ENCODE measurements at regions not wholly inside any gene's neighbourhood (a gene's known extent, or its start where the extent isn't known, plus 50 kb on each side); places are given as distances from the start of the nearest gene placed in this dataset.

DNA sequence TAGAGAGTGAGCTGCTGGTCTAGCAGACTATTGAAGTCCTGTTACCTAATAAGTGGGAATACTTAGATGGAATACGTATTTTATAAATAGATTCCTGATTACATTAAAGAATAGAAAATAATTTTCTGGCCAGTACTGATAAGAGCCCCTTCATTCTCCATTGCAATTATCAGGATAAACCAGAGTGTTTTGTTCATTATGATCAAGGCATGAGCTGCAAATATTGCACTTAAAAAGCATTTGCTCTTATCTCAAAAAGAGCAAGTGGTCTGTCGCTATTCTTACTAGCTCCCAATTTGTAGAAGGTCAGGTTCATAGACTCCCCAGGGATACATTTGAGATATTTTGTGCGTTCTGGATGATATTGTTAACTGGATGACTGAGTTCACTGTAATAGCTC lies 73.1 kb upstream of the PLCB4 start:
- TF ChIP-seq POLR2A (IDR thresholded peaks at IDR 0.05) (no peak), POLR2AphosphoS5 (IDR thresholded peaks at IDR 0.05) (no peak)
- TF ChIP-seq, protein P1, sequence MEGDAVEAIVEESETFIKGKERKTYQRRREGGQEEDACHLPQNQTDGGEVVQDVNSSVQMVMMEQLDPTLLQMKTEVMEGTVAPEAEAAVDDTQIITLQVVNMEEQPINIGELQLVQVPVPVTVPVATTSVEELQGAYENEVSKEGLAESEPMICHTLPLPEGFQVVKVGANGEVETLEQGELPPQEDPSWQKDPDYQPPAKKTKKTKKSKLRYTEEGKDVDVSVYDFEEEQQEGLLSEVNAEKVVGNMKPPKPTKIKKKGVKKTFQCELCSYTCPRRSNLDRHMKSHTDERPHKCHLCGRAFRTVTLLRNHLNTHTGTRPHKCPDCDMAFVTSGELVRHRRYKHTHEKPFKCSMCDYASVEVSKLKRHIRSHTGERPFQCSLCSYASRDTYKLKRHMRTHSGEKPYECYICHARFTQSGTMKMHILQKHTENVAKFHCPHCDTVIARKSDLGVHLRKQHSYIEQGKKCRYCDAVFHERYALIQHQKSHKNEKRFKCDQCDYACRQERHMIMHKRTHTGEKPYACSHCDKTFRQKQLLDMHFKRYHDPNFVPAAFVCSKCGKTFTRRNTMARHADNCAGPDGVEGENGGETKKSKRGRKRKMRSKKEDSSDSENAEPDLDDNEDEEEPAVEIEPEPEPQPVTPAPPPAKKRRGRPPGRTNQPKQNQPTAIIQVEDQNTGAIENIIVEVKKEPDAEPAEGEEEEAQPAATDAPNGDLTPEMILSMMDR (IDR thresholded peaks at IDR 0.05) = no peak

Data from upper lobe of left lung (tissue), 4 donors.